ENCODE measurements at regions not wholly inside any gene's neighbourhood (a gene's known extent, or its start where the extent isn't known, plus 50 kb on each side); places are given as distances from the start of the nearest gene placed in this dataset.
"Not testable (repeated sequence)": the region's sequence is repeated elsewhere in the genome, so short reads cannot be mapped to it uniquely, and the experiment has no call there.

DNA sequence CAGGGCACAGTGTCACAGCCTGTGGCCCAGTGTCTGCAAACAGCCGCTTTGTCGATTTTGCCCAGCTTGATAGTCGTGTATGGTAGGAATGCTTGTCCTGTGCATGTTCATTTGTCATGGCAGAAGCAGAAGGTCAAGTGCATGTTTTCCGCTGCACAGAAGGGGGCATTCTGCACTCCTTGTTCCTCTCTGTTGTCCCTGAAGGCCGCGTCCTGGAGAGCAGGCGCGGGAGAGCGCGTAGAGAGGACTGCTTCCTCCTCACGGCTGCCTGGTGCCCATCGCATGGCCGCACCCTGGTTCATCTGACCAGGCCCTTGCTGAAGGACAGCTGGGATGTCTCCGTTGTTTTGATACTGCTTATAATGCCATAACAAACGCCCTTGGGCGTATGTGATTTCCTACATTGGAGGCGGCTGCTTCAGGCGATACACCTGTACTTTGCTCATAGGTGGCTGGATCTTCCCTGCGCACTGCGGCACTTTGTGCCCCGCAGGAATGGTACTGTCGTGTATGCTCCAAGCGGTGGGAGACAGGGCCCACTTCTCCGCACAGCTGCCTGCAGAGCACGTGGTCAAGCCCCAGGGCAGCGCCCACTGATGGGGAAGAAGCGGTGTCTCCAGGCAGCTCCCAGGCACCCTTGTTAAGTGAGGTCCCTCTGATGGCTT lies 63.5 kb upstream of the LRPAP1 start:
- in situ Hi-C loops (cut with HindIII; ENCODE audit: low pct_unique_long_range_greater_than_20kb, low sequenced_read_pairs); DNase-seq (ENCODE audit: low read depth): not testable (repeated sequence)

DNA sequence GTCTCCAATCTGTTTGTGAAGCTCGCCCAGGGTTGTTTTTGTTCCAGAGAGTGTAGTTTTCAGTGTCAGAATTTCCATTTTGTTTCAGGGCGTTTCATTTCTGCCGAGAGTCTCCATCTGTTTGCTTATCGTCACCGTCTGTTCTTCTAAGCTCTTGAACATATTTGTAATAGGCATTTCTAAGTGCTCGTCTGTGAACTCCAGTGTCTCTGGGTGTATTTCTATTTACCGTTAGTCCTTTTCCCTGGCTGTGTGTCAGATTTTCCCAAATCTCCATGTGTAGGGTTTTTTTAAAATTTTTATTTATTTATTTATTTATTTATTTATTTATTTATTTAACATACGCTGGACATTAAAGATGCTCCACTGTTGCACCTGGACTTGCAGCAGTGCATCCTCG lies 62.5 kb upstream of the LRPAP1 start:
- DNase-seq (ENCODE audit: low read depth); in situ Hi-C loops (cut with HindIII; ENCODE audit: low pct_unique_long_range_greater_than_20kb, low sequenced_read_pairs): not testable (repeated sequence)

DNA sequence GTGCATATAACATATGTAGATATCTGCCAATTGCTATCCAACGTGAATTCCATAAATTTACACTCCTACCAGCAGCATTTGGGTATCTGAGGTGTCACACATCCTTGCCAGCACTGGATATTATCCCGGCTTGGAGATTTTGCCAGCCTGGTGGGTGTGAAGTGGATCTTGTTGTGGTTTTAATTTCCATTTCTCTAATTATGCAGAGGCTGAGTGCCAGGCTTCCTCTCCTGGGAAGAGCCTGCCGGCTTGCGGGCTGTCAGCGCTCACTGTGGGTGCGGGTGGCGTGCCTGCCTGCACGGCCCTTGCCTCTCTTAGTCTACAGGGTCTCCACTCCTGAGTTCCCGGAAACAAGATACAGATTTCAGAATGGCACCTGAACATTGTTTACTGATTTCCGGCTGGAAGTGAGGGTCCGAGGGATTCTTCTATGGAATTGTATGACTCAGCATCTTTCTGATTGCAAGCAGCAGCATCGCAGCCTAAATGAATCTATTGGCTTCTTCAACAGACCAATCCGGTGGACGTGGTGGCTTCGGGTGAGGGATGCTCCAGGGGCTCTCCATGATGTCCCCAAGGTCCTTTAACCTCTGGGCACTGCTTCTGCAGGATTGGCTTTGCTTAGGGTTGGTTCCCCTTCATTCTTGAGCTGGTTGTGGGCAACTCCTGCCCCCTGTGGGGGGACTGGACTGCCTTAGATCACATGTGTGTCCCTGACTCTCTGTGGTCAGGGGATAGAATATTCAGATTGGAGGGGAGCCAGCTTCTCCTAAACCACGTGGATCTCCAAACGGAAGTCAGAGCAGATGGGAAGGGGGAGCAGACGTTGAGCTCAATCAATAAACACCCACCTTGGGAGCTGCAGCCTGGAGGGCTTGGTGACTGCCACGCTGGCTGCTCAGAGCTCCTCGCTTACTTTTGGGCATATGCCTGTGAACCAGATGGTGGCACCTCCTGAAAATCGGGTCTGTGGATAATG lies 58.0 kb upstream of the LRPAP1 start:
- DNase-seq (ENCODE audit: low read depth); in situ Hi-C loops (cut with HindIII; ENCODE audit: low pct_unique_long_range_greater_than_20kb, low sequenced_read_pairs): not testable (repeated sequence)

DNA sequence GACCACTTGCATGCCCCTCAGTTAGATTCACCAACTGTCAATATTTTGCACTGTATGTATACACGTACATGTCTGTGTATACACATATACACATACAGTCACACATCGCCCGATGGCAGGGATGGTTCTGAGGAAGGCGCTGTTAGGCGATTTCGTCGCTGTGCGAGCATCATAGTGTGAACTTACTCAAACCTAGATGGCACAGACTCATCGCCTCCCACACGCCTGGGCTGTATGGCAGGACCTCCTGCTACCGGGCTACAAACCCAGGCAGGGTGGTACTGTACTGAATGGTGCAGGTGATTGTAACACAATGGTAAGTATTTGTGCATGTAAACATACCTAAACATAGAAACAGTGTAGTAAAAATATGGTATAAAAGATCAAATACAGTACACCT lies 57.2 kb upstream of the LRPAP1 start:
- DNase-seq (ENCODE audit: low read depth); in situ Hi-C loops (cut with HindIII; ENCODE audit: low pct_unique_long_range_greater_than_20kb, low sequenced_read_pairs): not testable (repeated sequence)

DNA sequence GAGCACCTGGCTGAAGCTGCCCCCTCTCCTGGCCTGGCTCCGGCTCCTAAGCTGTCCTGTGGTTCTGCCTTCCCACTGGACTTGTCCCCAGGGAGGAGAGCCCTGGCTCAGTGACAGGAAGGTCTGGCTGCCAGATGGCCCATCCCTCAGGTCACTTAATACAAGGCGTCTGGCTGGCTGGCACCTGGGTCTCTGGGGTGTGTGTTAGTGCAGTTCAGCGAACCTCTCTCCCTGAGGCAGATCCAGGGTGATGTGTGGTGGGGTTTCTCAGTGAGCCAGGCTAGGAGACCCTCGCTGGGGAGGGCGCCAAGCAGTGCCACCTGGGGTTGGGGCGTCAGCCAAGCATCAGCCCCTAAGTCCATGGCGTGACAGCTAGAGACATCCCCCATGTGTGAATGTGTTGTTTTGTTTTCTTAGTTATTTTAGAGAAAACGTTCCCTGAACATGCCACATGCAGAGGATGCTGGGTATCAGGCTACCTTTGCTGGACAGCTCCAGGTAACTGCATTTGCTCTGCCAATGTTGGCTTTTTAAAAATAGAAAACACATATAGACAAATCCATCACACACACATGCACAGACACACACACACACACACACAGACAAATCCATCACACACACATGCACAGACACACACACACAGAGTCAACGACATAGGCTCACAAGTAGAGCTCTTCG lies 56.4 kb upstream of the LRPAP1 start:
- DNase-seq (ENCODE audit: low read depth); in situ Hi-C loops (cut with HindIII; ENCODE audit: low pct_unique_long_range_greater_than_20kb, low sequenced_read_pairs): not testable (repeated sequence)

DNA sequence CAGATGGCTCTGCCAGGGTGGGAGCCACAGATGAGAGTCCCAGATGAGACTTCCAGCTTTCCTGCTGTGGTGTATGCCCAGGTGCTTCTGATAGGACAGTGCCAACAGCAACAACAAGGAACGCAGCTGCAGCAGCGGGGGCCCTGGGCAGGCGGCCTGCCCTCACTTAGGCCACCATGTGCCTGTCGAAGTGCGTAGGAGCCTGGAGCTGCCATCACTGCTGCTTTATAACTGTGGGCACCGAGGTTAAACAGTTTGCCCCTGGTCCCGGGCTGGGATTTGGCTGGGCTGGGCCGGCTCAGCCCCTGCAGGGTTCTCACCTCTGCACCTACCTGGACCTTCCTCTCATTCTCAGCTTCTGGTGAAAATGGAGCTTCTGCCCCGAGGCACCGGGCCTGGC lies 54.4 kb upstream of the LRPAP1 start:
- DNase-seq (ENCODE audit: low read depth); in situ Hi-C loops (cut with HindIII; ENCODE audit: low pct_unique_long_range_greater_than_20kb, low sequenced_read_pairs): not testable (repeated sequence)

DNA sequence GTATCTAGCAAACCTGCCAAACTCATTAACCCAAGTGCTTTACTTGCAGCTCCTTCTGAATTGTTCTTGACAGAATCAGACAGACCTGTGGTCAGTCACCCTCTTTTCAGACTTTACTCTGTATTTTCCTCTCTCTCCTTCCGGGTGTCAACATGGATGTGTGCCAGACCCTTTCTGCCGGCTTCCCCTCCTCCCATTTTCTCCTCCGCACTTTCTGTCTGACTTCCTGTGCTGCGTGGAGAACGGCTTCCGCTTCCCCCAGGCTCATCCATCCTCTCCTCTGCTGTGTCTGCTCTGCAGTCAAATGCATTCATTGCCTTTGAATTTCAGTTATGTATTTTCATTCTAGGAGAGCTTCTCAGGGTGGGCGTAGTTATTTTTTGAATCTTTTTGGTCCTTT lies 53.3 kb upstream of the LRPAP1 start:
- in situ Hi-C loops (cut with HindIII; ENCODE audit: low pct_unique_long_range_greater_than_20kb, low sequenced_read_pairs); DNase-seq (ENCODE audit: low read depth): not testable (repeated sequence)

DNA sequence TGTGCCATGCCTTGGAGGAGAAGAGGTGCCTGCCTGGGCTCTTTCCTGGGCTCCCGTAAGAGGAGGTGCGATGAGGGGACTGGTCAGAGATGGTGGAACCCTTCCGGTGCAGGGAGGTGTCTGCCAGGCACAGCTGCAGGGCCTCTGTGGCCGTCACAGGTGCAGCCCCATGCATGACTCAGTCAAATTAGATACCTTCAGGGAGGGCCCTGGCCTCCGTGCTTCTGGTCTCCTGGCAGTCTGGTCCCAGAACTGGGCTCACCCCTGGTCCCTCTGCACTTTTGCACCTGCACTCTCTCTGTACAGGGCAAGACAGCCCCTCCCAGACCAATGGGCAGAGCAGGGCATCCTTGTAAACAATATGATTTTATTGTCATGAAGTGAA lies 49.9 kb upstream of the LRPAP1 start:
- no peak for DNase-seq (ENCODE audit: low read depth)
- in situ Hi-C loops (cut with HindIII; ENCODE audit: low pct_unique_long_range_greater_than_20kb, low sequenced_read_pairs) = no loop called here

Measured in Caki2 (cell line).